ENCODE measurements at regions not wholly inside any gene's neighbourhood (a gene's known extent, or its start where the extent isn't known, plus 50 kb on each side); places are given as distances from the start of the nearest gene placed in this dataset.
"Not testable (repeated sequence)": the region's sequence is repeated elsewhere in the genome, so short reads cannot be mapped to it uniquely, and the experiment has no call there.

- in situ Hi-C loops (cut with MboI) (no loop called here), intact Hi-C loops (cut with micrococcal nuclease; ENCODE audit: unreplicated experiment) (no loop called here)
- Histone ChIP-seq H3K36me3 (ENCODE audit: control insufficient read depth in 2 of 2, insufficient read depth in 2 of 2, low read length in 1 of 2) (no peaks in the 10 kb centered on the region), H3K9ac (ENCODE audit: control insufficient read depth, insufficient read depth, low read length) (no peak overlapping the region), H3K4me3 (no peak overlapping the region), H3K27me3 (replicated peaks in 1 of 2; ENCODE audit: control insufficient read depth in 2 of 2, insufficient read depth in 2 of 2, low read length in 1 of 2) (no peaks in the 10 kb centered on the region), H3K9me3 (replicated peaks; ENCODE audit: control insufficient read depth, insufficient read depth, low read length) (no peaks in the 10 kb centered on the region), H4K20me1 (ENCODE audit: control insufficient read depth, insufficient read depth) (no peaks in the 10 kb centered on the region), H3K79me2 (ENCODE audit: control insufficient read depth, insufficient read depth, low read length) (no peaks in the 10 kb centered on the region), H3K4me1 (ENCODE audit: control insufficient read depth, insufficient read depth, low read length) (no peaks in the 10 kb centered on the region), H3K27ac (ENCODE audit: control insufficient read depth, insufficient read depth) (no peak overlapping the region), H2AFZ (ENCODE audit: control insufficient read depth, low read depth, low read length) (no peak overlapping the region), H3K4me2 (ENCODE audit: control insufficient read depth, insufficient read depth) (no peak overlapping the region)
- POLR2A ChIA-PET: no interaction called here
- no peak for TF ChIP-seq FOXK2 (IDR thresholded peaks at IDR 0.05)
- TF ChIP-seq MYB (IDR thresholded peaks at IDR 0.05; ENCODE audit: borderline replicate concordance, low read depth, low read length): no peak
- TF ChIP-seq, protein P1, sequence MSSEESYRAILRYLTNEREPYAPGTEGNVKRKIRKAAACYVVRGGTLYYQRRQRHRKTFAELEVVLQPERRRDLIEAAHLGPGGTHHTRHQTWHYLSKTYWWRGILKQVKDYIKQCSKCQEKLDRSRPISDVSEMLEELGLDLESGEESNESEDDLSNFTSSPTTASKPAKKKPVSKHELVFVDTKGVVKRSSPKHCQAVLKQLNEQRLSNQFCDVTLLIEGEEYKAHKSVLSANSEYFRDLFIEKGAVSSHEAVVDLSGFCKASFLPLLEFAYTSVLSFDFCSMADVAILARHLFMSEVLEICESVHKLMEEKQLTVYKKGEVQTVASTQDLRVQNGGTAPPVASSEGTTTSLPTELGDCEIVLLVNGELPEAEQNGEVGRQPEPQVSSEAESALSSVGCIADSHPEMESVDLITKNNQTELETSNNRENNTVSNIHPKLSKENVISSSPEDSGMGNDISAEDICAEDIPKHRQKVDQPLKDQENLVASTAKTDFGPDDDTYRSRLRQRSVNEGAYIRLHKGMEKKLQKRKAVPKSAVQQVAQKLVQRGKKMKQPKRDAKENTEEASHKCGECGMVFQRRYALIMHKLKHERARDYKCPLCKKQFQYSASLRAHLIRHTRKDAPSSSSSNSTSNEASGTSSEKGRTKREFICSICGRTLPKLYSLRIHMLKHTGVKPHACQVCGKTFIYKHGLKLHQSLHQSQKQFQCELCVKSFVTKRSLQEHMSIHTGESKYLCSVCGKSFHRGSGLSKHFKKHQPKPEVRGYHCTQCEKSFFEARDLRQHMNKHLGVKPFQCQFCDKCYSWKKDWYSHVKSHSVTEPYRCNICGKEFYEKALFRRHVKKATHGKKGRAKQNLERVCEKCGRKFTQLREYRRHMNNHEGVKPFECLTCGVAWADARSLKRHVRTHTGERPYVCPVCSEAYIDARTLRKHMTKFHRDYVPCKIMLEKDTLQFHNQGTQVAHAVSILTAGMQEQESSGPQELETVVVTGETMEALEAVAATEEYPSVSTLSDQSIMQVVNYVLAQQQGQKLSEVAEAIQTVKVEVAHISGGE (CRISPR knock-in tag; IDR thresholded peaks at IDR 0.05): no peak
- TF ChIP-seq ZNF274 (IDR thresholded peaks at IDR 0.05; ENCODE audit: insufficient read depth, insufficient read length): no peak
- TF ChIP-seq ATF3 (IDR thresholded peaks at IDR 0.05; ENCODE audit: borderline replicate concordance, extremely low read depth, low read depth, low read length): no peak
- no peak for TF ChIP-seq RFX5 (IDR thresholded peaks at IDR 0.05; ENCODE audit: low read depth, low read length)
- TF ChIP-seq YY1 (IDR thresholded peaks at IDR 0.05; ENCODE audit: low read depth, low read length): no peak
- TF ChIP-seq HDAC2 (IDR thresholded peaks at IDR 0.05): no peak
- FAIRE-seq (no peak), ATAC-seq (no peak), DNase-seq (ENCODE audit: low read depth, low spot score) (no peak)
- RAD21 ChIA-PET (ENCODE audit: unreplicated experiment): no interaction called here
- SMC1A ChIA-PET (ENCODE audit: uncharacterized antibody, unreplicated experiment): no interaction called here
- 7% methylated on average over 1 of the region's 1 CpG for WGBS (ENCODE audit: insufficient coverage, insufficient replicate concordance, low lambda C conversion rate, missing lambda C conversion rate)
- CTCF ChIA-PET: no interaction called here
- no TSS peak for BruUV-seq (replicated peaks)
These were observed 721.4 kb upstream of the GOT2 start for GRCh38 chr16:59455497-59455896.

- in situ Hi-C loops (cut with MboI); CTCF ChIA-PET; FAIRE-seq; H3K36me3 ChIP-seq (ENCODE audit: control insufficient read depth in 2 of 2, insufficient read depth in 2 of 2, low read length in 1 of 2); H3K9ac ChIP-seq (ENCODE audit: control insufficient read depth, insufficient read depth, low read length); H4K20me1 ChIP-seq (ENCODE audit: control insufficient read depth, insufficient read depth); H3K27me3 ChIP-seq (replicated peaks in 1 of 2; ENCODE audit: control insufficient read depth in 2 of 2, insufficient read depth in 2 of 2, low read length in 1 of 2); H3K4me3 ChIP-seq; intact Hi-C loops (cut with micrococcal nuclease; ENCODE audit: unreplicated experiment); RAD21 ChIA-PET (ENCODE audit: unreplicated experiment); H3K4me1 ChIP-seq (ENCODE audit: control insufficient read depth, insufficient read depth, low read length); H3K27ac ChIP-seq (ENCODE audit: control insufficient read depth, insufficient read depth); H3K79me2 ChIP-seq (ENCODE audit: control insufficient read depth, insufficient read depth, low read length); ATAC-seq; SMC1A ChIA-PET (ENCODE audit: uncharacterized antibody, unreplicated experiment); BruUV-seq (replicated peaks); H3K4me2 ChIP-seq (ENCODE audit: control insufficient read depth, insufficient read depth); H2AFZ ChIP-seq (ENCODE audit: control insufficient read depth, low read depth, low read length); POLR2A ChIA-PET; DNase-seq (ENCODE audit: low read depth, low spot score); H3K9me3 ChIP-seq (replicated peaks; ENCODE audit: control insufficient read depth, insufficient read depth, low read length): not testable (repeated sequence)
- WGBS (ENCODE audit: insufficient coverage, insufficient replicate concordance, low lambda C conversion rate, missing lambda C conversion rate): 74% methylated on average over 5 of the region's 5 CpGs
These were observed 716.4 kb upstream of the GOT2 start for GRCh38 chr16:59450513-59450912.
